Activated CD4-positive, CD25-positive, alpha-beta regulatory T cell treated with anti-CD3 and anti-CD28 coated beads, Interleukin-2, amount 50 U/mL, for 16 hours (primary cell): ENCODE measurements at regions not wholly inside any gene's neighbourhood (a gene's known extent, or its start where the extent isn't known, plus 50 kb on each side); places are given as distances from the start of the nearest gene placed in this dataset.

ENCODE experiments used
- DNase-seq: peaks from one replicate; pipeline ENCODE4 v3.0.0-alpha.2; 2020; ENCODE audit warnings: low read depth, low spot score

DNA sequence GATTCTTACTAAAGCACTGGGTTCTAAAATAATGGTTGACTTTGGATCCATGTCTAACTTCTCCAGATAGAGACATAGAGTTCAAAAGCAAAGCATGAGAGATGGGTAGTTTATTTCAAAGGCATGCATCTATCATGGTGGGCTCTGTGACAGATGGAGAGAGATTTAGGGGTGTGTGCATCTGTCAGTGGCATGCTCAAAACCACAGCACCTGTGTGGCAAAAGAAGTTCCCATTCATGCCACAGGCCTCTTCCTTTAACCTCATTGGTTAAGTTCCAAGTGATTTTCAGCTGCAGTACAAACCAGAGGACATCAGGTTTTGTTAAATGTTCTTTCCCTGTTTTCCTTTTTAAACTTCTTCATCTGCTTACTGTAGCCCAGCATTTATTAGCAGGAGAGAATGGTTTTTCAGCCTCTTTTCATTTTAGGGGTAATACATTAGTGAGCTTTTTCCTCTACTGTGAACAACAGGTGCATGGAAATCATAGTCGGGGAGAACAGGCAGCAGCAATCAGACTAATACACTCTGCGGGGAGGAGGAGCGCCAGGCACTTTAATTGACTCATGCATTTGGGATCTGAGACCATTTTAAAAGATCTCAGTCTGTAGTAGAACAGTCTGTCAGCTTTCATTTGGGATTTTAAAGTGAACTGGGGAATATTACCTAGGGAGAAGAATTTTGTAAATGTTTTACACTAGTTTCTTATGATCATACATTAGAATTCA lies 52.4 kb upstream of the UPP2 start:
- DNase-seq = no peak

DNA sequence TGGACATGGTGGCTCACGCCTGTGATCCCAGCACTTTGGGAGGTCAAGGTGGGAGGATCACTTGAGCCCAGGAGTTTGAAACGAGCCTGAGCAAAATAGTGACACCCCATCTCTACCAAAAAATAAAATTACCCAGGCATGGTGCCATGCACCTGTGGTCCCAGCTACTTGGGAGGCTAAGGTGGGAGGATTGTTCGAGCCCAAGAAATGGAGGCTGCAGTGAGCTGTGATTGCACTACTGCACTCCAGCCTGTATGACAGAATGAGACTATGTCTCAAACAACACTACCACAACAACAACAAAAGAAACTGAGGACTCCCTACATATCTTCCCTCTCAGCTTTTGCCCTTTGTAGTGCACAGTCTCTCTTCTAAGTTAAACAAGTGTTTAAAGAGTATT lies 53.3 kb upstream of the UPP2 start:
- DNase-seq = no peak

DNA sequence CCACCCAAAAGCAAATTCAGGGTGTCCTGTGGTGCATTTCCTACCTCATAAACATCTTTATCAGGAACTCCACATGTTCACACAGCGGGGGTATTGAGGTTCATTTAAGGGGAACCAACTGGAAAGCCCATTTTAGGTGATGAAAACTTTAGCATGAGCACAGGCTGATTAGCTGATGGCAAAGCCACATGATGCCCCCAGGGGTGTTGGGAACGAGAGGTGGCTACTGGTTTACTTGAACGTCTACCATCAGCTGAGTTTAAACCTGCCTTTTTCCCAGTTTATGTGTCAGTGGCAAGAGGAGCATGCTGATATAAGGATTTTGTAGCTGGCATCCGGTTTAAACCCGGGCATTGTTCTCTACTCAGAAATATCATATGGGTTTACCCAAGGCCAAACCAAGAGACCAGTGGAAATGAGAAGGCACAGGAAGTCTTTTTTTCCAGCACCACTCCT lies 54.5 kb upstream of the UPP2 start:
- no peak for DNase-seq

DNA sequence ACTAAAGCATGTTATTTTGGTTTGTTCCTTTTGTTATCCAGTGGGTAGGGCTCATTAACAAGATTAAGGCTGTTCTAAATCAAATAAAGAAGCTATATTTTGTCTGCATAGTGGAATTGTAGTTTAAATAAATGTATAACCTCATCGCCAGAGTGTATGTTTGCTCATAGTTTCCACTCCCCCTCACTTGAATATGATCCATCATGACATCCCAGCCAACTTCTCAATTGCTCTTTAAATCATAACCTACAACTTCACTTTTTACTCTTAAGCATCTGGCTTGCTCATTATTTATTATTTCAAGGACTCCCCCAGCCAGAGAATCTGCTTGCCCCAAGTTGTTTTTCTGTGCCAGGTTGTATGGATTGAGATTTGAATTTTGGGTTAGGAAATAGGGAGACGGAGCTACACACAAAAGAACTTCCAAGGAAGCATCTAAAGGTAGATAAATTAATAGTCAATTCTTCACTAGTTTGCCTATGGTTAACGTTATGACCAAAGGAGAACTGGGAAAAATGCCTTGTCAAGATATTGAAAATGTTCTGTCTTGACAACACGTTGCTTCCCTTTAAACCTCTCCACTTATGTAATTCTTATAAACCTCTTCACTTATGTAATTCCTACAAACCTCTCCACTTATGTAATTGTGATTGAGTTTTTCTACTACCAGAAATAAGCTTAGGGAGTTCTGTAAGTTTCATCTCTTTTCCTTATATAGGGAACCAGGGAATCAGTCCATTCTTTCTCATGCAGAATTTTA lies 55.4 kb upstream of the UPP2 start:
- no peak for DNase-seq

DNA sequence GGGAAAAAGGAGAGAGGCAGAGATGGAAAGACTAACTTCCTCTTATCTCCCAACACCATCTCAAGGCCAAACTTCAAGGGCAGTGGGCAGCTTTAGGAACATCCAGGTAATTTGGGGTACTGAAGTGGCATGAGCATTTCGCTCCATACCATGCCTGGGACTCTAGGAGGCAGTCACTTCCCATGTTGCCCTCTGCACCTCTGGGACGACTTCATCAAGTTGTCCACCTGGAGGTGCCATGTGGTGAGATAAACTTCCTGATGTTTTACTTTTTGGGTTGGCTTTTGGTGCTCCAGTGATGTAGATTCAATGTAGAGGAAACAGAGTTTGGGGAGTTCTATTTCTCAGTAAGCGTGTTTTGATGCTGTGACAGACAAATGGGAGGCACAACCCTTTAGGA lies 56.3 kb upstream of the UPP2 start:
- DNase-seq = no peak

DNA sequence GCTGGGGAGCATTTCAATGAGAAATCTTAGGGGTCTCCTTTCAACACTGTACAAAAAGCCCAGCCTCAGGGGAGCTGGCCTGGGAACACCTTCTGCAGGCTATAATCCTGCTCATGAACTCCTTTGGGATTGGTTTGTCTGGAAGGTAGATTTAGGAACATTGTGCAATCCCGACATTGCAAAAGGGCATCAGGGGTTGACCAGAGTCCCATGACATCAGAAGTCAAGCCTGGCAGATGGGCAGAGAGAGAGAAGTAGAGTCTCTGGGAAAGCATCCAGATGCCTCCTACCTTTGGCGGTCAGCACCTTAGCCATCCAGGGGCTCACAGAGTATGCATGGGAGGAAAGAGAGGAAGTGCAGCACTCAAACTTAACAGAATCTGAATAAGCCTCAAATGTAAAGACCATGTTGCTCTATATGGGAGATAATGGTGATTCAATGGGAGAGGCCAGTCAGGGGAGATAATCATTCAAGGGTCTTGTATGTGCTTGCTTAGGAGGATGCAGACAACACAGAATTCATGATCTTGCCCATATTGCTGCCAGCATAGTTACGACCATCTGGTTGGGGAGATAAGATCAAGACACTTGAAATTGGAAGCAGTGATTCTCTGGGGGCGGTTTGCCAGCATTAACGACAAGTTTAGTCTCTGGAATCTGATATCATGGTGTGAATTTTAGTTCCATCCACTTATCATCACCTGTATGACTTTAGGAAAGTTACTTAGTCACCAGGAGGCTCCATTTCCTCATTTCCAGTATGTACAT lies 58.3 kb upstream of the UPP2 start:
- DNase-seq = no peak

DNA sequence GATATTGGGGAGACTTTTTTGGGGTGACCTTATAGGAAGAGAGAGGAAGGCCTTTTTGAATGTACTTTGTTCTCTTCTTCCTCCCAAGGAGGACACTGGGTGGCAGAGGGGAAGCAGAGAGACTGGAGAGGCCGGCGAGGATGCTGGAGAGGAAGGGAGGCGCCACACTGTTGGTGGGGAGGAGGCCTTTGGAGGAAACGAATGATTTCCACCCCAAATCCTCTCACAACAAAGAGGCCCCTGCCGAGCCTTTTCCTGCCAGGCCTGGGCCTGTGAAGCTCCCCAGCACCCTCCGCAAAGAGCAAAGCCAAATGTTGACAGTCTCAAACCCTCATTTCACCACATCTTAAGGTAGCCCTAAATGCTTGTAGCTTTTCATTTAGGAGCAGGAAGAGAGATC lies 59.0 kb upstream of the UPP2 start:
- no peak for DNase-seq

DNA sequence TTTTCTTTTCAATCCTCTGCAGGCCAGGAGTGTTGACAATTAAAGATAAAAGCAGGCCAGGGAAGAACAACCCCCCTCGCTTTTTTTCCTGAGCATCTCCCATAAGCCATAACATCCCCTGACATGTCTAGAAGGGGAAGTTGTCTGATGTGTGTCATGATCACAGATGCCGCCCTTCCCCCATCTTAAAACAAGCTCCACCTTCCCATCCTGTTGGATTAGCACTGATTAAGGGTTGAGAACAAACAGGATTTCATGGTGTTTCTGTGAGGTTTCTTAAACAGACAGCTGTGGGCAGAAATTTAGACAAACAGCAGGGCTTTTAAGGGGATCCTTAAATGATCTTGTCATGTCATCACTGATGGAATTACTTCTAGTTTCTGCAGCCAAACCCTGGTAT lies 59.4 kb upstream of the UPP2 start:
- no peak for DNase-seq

DNA sequence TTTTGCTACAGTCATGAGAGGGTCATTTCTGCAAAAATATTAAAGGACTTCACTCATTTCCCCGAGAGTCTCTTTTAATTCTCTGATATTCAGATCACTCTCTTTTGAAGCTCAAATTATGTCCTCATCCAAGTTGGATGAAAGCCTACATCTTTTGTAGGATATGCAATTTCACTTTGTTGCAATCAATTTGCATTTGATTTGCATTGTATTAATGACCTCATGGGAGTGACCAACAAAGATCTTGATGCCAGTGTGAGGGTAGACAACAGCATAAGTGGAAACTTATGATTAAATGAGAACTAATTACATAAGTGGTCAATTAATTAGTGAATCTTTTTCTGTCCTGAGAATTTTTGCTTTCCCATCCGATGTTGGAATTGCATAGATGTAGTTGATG lies 60.3 kb upstream of the UPP2 start:
- DNase-seq = no peak

DNA sequence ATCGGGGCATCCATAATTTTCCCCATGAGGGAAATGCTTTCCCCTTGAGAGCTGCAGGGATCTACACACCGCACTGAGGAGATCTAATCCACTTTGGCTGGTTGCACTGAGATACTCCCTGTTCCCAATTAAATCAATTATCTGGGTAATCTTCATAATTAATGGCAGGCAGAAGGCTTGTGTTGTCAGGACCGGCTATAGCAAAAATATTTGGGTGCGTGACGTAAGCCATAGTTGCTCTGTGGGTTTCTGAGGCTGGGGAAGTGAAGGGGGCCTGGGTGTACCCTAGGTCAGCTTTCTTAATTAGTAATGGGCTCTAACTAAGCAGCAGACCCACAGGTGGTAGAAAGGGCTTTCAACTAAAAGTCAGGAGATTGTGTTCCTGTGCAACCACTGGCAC lies 62.8 kb upstream of the UPP2 start:
- no peak for DNase-seq

DNA sequence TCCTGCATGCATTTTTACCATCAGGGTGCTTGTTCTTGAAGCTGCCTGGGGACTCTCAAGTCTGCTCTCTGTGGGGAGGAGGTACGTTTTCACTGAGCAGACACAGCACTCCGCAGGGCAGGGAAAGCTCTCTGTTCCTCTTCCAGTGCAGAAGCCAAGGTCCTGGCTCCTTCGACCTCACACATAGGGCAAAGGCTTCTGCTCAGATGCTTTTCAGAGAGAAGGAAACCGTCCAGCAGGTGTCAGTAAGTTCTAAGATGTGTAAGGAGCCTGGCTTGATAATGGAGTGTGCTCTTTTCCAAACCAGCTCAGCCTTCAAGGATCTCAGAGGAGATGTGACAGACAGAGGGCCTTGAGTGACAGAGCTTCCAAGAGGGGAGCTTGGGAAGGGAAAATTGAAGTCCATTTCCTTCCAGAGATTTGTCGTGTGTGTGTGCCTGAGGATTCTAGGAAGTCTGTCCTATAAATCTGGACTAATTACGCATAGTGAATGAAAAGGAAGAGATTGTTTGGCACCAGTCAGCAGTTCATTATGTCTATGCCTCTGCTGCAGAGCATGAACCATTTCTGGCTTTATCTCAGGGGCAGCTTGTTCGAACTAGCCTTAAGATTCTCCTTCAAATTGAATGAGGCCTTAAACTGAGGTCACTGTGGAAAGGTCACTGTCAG lies 67.3 kb upstream of the UPP2 start:
- no peak for DNase-seq

DNA sequence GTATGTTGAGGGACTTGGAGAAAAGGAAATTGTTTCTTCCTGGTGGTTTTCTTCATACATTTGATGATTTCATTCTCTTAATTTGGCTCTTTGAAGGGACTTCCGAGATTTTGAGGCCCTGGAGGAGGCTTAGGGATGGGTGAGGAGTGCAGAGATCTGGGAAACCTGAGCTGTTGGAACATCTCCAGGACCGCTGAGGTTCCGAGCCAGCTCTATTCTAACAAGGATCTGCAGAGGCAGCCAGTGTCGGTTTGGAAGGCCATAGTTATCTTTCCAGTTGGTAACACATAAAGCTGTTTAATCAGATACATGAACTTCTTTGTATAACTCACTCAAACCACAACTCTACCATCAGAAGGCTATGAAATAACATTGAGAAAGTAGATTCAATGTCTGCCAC lies 70.3 kb upstream of the UPP2 start:
- DNase-seq = no peak

DNA sequence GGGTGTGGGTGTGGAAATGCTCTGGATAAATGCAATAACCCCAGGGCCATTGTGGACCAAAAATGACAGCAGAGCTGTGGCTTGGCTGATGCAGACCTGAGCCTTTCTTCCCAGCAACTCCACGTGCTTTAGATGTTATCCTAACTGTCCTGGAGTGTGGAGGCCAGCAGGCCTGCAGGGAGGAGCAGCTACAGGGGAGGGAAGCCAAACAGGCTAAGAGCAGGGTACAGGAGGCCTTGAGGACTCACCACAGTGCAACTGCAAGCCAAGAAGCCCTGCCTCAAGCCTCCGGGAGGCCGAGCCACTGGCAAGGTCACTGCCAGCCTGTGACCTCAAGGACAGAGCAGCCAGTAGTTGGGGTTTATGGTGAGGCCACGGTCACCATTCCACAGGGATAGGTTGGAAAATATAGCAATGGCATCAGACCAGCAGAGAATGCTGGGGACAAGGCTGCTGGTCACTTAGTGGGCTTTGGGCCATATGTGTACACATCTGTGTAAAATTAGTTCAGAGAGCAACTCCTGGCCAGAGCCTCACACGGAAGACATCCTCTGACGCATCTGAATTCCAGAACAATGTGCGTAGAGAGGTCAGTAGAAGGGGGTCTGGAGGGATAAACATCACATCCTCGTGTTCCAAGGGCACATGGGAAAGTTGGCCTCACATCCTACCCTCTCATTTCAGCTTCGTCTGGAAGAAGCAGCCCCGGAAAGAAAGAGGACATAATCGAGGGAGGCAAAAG lies 76.2 kb upstream of the UPP2 start:
- DNase-seq = no peak

DNA sequence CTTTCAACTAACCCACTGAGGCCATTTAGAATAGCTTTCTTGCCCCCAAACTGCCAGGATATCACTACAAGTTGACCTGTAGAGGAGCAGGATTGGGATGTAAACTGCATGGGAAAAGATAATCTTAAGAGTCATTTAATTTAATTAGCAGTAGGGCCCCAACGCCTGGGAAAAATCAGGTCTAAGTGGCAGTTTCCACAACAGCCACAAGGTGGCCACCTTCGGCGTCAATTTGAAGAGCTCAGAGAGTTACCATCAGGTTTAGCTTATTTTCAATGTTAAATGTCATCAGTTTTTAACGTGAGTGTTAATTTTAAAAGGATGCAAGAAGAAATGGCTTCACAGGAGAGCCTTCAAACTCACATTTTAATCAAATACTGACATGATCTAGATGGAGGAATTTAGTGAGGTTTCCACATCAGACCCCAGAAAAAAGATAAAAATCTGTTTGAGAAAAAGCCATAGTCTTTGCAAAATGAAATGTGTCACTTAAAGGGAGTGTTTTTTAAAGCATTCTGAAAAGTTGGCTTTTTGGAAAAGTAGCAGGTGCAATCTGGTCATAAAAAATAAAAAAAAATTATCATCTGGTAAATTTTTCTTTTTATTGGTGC lies 77.3 kb upstream of the UPP2 start:
- DNase-seq = peak; percentile 12

DNA sequence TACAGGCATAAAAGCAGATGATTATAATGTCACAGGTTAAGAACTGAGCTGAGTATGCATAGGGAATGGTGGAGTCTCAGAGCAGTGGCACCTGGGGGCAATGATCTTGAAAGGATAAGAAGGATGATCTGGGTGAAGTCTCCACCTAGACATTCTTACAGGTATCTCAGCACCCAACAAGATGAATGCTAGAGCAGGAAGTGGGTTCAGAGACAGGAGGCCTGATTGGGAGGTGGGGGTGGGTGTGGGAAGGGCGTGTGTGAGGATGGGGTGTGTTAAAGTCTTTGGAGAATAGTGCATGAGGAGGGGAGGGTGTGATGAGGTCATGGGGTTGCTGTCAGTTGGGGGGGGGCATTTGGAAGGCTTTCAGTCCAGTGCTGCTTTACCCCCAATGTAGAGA lies 78.8 kb upstream of the UPP2 start:
- DNase-seq = no peak

DNA sequence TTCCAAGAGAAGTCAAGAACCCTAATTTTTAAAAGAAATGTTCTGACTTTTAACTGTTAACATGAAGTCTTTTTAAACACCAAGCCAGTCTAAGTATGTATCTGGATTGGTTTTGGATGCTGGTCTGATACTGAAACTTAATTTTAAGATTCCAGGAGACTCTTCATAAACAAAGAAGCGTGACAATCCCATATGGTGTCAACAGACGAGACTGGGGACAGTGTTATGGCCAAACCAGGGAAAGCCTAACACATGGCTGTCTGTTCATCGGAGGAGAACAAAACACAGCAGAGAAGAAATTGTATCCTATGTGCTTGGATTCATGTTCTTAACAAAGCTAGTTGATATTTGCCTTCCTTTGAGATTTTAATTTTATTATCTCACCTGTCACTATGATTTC lies 80.5 kb upstream of the UPP2 start:
- DNase-seq = no peak

DNA sequence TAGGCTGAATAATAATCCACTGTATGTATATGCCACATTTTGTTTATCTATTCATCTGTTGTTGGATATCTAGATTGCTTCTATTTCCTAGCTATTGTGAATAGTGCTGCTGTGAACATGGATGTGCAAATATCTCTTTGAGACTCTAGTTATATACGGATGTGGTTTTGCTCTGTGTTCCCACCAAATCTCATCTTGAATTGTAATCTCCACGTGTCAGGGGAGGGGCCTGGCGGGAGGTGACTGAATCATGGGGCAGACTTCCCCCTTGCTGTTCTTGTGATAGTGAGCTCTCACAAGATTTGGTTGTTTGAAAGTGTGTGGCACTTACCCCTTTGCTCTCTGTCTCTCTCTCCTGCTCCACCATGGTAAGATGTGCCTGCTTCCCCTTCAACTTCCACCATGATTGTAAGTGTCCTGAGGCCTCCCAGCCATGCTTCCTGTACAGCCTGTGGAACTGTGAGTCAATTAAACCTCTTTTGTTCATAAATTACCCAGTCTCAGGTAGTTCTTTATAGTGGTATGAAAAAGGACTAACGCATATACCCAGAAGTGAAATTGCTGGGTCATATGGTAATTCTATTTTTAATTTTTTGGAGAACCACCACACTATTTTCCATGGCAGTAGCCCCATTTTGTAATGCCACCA lies 86.1 kb upstream of the UPP2 start:
- no peak for DNase-seq

DNA sequence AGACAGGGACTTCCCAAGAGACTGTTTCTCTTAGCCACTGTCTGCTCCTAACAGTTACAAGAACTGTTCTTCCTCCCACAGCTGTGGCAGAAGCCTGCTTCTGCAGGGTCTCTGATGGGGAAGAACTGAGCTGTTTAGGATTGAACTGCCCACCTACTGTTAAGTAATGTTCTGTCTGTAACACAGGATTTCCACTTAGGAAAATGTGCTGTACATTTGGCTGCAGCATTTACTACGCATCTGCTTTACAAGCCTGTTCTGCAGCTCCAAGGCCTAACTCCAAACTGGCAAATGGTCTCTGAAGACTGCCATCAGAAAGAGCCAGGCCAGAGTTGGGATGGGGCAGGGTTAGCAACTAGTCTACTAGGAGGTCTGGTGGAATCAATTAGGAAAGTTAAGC lies 87.8 kb upstream of the UPP2 start:
- no peak for DNase-seq

DNA sequence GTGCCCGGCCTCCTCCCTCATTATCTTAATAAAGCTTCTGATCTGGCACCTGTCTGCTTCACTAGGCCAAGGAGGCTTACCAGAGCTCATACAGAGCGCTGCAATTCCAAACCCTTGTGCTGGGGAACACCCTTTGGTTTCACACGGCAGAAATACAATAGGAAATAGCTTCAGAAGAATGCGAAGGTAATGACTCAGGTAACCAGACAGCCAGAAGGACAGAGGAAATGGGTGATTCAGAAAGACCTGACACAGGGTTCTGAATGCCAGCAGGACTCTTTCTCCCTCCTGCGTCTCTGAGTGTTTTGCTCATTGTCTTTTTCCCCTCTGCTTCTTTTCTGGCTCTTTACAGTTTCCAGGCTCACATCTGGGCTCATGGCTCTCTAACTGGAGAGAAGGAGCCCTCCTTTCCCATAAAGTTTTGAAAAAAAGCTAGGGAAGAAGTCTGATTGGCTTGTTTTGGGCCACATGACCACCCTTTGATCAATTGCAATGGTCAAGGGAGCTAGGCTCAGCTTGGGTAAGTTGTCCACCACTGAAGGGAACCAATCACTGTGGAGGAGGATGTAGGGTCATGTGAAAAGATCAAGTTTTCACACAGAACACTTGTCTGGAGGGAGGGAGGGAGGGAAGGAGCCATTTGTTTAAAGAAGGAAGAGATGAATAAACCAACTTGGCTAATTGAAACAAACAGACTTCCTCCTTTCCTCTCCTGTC lies 90.5 kb upstream of the UPP2 start:
- no peak for DNase-seq

DNA sequence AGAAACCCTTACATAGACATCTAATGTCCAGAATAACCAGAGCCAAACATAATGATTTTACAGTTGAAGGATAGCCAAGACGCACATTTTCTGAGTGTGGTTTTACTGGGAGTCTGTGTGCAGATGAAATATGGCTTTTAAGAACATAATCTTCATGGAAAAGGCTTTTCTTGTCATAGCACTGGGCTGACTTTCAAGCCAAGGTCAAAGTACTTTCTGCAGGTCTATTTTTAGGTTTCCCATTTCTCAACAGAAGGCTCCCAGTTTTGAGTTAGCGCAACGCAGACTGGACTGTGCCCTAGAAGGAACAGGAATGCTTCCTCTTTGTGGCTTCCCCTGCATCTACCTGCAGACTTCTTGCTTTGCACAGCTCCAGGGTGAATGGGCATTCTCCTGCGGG lies 92.3 kb upstream of the UPP2 start:
- DNase-seq = no peak
